Kidney (tissue), 13 donors: ENCODE measurements at regions not wholly inside any gene's neighbourhood (a gene's known extent, or its start where the extent isn't known, plus 50 kb on each side); places are given as distances from the start of the nearest gene placed in this dataset.

Experiments used
- DNase-seq, 5 donors: peaks; one replicate each; pipeline ENCODE4 v3.0.0-alpha.2; 2013 to 2020
- FAIRE-seq: peaks from 2 replicates; lab custom pipeline; 2012; peaks lifted over from hg19 to GRCh38; lab: Jason Lieb, UNC
- H3K27ac ChIP-seq, 2 donors: one replicate each; pipeline ENCODE4 v1.7.0; 2013; ENCODE audit warnings: low read depth in 2 of 2, low read length in 2 of 2, inconsistent platforms in 1 of 2
- H3K27me3 ChIP-seq: one replicate; pipeline ENCODE4 v1.7.1; 2013; ENCODE audit warnings: low read length, inconsistent platforms; ENCODE audit not compliant: control insufficient read depth, insufficient read depth
- H3K36me3 ChIP-seq, 3 donors: one replicate each; pipeline versions ENCODE4 v1.7.0 to v1.7.1; 2013; ENCODE audit warnings: low read length in 3 of 3, control low read depth in 1 of 3, inconsistent platforms in 1 of 3; ENCODE audit not compliant: insufficient read depth in 3 of 3, control insufficient read depth in 2 of 3
- H3K4me1 ChIP-seq, 3 donors: one replicate each; pipeline versions ENCODE4 v1.7.0 to v1.7.1; 2013; ENCODE audit warnings: low read length in 3 of 3, inconsistent platforms in 1 of 3, low read depth in 1 of 3; ENCODE audit not compliant: control insufficient read depth in 2 of 3, insufficient read depth in 2 of 3
- H3K4me3 ChIP-seq, 3 donors: one replicate each; pipeline versions ENCODE4 v1.7.0 to v1.8.1; 2013; ENCODE audit warnings: low read length in 3 of 3, control low read depth in 1 of 3, inconsistent platforms in 1 of 3
- H3K9ac ChIP-seq, 3 donors: one replicate each; pipeline versions ENCODE4 v1.7.0 to v1.7.1; 2013; ENCODE audit warnings: low read length in 3 of 3, control low read depth in 1 of 3, inconsistent platforms in 1 of 3
- H3K9me3 ChIP-seq, 3 donors: one replicate each; pipeline versions ENCODE4 v1.7.0 to v1.7.1; 2013; ENCODE audit warnings: low read length in 3 of 3, control low read depth in 1 of 3, inconsistent platforms in 1 of 3; ENCODE audit not compliant: control insufficient read depth in 2 of 3, insufficient read depth in 1 of 3
- CTCF ChIP-seq: IDR thresholded peaks from 3 replicates; pipeline ENCODE4 v1.5.1; 2012; ENCODE audit warnings: mild to moderate bottlenecking, moderate library complexity, borderline replicate concordance; ENCODE audit not compliant: insufficient read depth; ENCODE audit errors: extremely low read depth
- intact Hi-C: fragments of 100-400 bp; cut with DNase I; formaldehyde crosslinking; loops from one replicate; pipeline ENCODE4 v1.11.1; 2022
- donor health status: control.
- donor health status: control.
- donor health status: control.
- donor health status: control.
- donor health status: control.
- donor health status: DM: yes; HTN: yes; CAD: no.
- donor health status: Normal renal cell carcinoma (clear cell type).

- Histone ChIP-seq H3K27me3 (no peaks in the 10 kb centered on the region), H3K4me3 (no peak overlapping the region), H3K9me3 (peaks cover 0 to 2% (median 0%) of the 10 kb centered on the region in 3 donors), H3K9ac (no peak overlapping the region), H3K36me3 (no peaks in the 10 kb centered on the region), H3K4me1 (no peaks in the 10 kb centered on the region), H3K27ac (no peak overlapping the region)
- DNase-seq (no peak), FAIRE-seq (no peak)
- TF ChIP-seq CTCF, result no peak
- intact Hi-C loops, result no loop called here
Measured at GRCh38 chr4:12146339-12146738, 717.6 kb upstream of the HS3ST1 start.

- no peak for FAIRE-seq
- H3K4me1 ChIP-seq, result no peaks in the 10 kb centered on the region
- H3K9ac ChIP-seq, result no peak overlapping the region
- no peak for DNase-seq
- no peak overlapping the region for H3K4me3 ChIP-seq
- peaks cover 0 to 2% (median 0%) of the 10 kb centered on the region in 3 donors for H3K9me3 ChIP-seq
- TF ChIP-seq CTCF, result no peak
- intact Hi-C loops, result no loop called here
- no peaks in the 10 kb centered on the region for H3K36me3 ChIP-seq
- no peaks in the 10 kb centered on the region for H3K27me3 ChIP-seq
- H3K27ac ChIP-seq, result no peak overlapping the region
Measured at GRCh38 chr4:12145768-12146167, 717.1 kb upstream of the HS3ST1 start.

DNA sequence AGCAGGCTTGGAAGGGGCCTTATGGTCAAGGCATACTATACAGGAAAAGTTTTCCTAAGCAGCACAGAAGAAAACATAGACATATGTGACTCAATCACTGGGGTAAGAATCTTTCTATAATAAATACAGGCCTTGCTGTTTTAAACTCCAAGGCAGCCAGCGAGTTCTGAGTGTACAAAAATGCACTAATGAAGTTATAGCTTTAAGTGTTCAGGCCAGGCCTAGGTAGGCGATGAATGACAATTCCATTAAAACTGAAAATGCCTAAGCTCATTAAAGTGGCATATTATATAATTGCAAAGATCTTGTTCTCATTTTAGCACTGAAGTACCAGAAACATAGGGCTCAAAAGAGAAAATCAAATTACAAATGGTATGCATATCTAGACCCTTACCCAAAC, 716.4 kb upstream of the HS3ST1 start:
- Histone ChIP-seq H3K4me3 (no peak overlapping the region), H3K9ac (no peak overlapping the region), H3K9me3 (peaks cover 0 to 2% (median 0%) of the 10 kb centered on the region in 3 donors), H3K27ac (no peak overlapping the region), H3K27me3 (no peaks in the 10 kb centered on the region), H3K36me3 (no peaks in the 10 kb centered on the region), H3K4me1 (no peaks in the 10 kb centered on the region)
- no peak for TF ChIP-seq CTCF
- FAIRE-seq (no peak), DNase-seq (no peak)
- intact Hi-C loops, result no loop called here

DNA sequence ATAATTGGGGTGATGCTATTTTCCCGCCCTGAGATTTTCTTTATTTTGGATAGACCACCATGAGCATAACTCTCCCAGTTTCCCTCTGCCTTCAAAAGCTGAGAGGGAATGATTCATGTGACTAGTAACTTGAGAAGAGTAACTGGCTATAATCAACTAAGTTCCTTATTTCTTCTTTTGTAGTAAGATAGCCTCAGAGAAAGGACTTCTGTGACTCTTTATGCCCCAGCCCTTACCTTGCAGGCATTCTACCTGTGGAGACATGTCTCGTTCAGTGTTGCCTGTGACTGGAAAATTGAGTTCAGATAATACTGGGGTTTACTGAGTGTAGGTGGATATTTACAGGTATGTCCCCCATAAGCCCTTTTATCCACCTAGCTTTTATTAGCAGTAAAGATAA, 715.4 kb upstream of the HS3ST1 start:
- TF ChIP-seq CTCF, result no peak
- DNase-seq, result no peak
- intact Hi-C loops, result no loop called here
- no peak overlapping the region for H3K9ac ChIP-seq
- no peak overlapping the region for H3K27ac ChIP-seq
- H3K27me3 ChIP-seq, result no peaks in the 10 kb centered on the region
- no peaks in the 10 kb centered on the region for H3K4me1 ChIP-seq
- H3K4me3 ChIP-seq, result no peak overlapping the region
- H3K9me3 ChIP-seq, result no peaks in the 10 kb centered on the region
- H3K36me3 ChIP-seq, result no peaks in the 10 kb centered on the region
- no peak for FAIRE-seq
